GM18873 (cell line): ENCODE measurements at regions not wholly inside any gene's neighbourhood (a gene's known extent, or its start where the extent isn't known, plus 50 kb on each side); places are given as distances from the start of the nearest gene placed in this dataset.
"Not testable (repeated sequence)": the region's sequence is repeated elsewhere in the genome, so short reads cannot be mapped to it uniquely, and the experiment has no call there.

Source experiments
- ATAC-seq: cut with Tn5 transposase; IDR thresholded peaks from one replicate; pipeline ENCODE4 v1.9.1; 2021; ENCODE audit warnings: mild to moderate bottlenecking, moderate library complexity, moderate number of reproducible peaks; ENCODE audit not compliant: unreplicated experiment, low FRiP score

- ATAC-seq: no peak
Measured at GRCh38 chr3:145902166-145902565, 258.8 kb downstream of the PLOD2 start.

- ATAC-seq: no peak
Measured at GRCh38 chr3:145903472-145904013, 257.4 kb downstream of the PLOD2 start.

GRCh38 chr3:145904138-145904537, 256.8 kb downstream of the PLOD2 start:
- no peak for ATAC-seq

GRCh38 chr3:145906301-145906700, 254.7 kb downstream of the PLOD2 start:
- ATAC-seq: no peak

GRCh38 chr3:145906755-145907154, 254.2 kb downstream of the PLOD2 start:
- no peak for ATAC-seq

- ATAC-seq: no peak
Measured at GRCh38 chr3:145911016-145911415, 250.0 kb downstream of the PLOD2 start.

GRCh38 chr3:145915787-145916186, 245.2 kb downstream of the PLOD2 start:
- ATAC-seq: no peak

GRCh38 chr3:145927736-145928135, 233.2 kb downstream of the PLOD2 start:
- not testable (repeated sequence) for ATAC-seq

- ATAC-seq: no peak
Measured at GRCh38 chr3:145936971-145937370, 224.0 kb downstream of the PLOD2 start.

- ATAC-seq: no peak
Measured at GRCh38 chr3:145939431-145939830, 221.6 kb downstream of the PLOD2 start.

GRCh38 chr3:145942052-145942451, 218.9 kb downstream of the PLOD2 start:
- ATAC-seq: no peak

GRCh38 chr3:145943952-145944351, 217.0 kb downstream of the PLOD2 start:
- no peak for ATAC-seq

GRCh38 chr3:145951441-145951840, 209.5 kb downstream of the PLOD2 start:
- no peak for ATAC-seq

- no peak for ATAC-seq
Measured at GRCh38 chr3:145952536-145952935, 208.4 kb downstream of the PLOD2 start.

- no peak for ATAC-seq
Measured at GRCh38 chr3:145953316-145953715, 207.7 kb downstream of the PLOD2 start.

GRCh38 chr3:145959457-145960088, 201.4 kb downstream of the PLOD2 start:
- no peak for ATAC-seq

GRCh38 chr3:145963111-145963510, 197.9 kb downstream of the PLOD2 start:
- ATAC-seq: no peak

GRCh38 chr3:145967043-145967442, 193.9 kb downstream of the PLOD2 start:
- ATAC-seq: no peak

- ATAC-seq: no peak
Measured at GRCh38 chr3:145971186-145971585, 189.8 kb downstream of the PLOD2 start.

GRCh38 chr3:145972851-145973250, 188.1 kb downstream of the PLOD2 start:
- no peak for ATAC-seq

- ATAC-seq: no peak
Measured at GRCh38 chr3:145981056-145981455, 179.9 kb downstream of the PLOD2 start.

- no peak for ATAC-seq
Measured at GRCh38 chr3:145983101-145983500, 177.9 kb downstream of the PLOD2 start.
